Fibroblast of villous mesenchyme (primary cell): ENCODE measurements at regions not wholly inside any gene's neighbourhood (a gene's known extent, or its start where the extent isn't known, plus 50 kb on each side); places are given as distances from the start of the nearest gene placed in this dataset.

Source experiments
- DNase-seq: peaks from one replicate; pipeline ENCODE4 v3.0.0-alpha.2; 2010; ENCODE audit warnings: low read depth
- H3K4me3 ChIP-seq: 2 replicates; pipeline ENCODE4 v1.5.1; 2011; ENCODE audit warnings: low read depth, mild to moderate bottlenecking, low read length
- CTCF ChIP-seq: IDR thresholded peaks from 2 replicates; pipeline ENCODE4 v1.5.1; 2012; ENCODE audit warnings: low read depth, mild to moderate bottlenecking, low read length; ENCODE audit not compliant: insufficient read depth

DNA sequence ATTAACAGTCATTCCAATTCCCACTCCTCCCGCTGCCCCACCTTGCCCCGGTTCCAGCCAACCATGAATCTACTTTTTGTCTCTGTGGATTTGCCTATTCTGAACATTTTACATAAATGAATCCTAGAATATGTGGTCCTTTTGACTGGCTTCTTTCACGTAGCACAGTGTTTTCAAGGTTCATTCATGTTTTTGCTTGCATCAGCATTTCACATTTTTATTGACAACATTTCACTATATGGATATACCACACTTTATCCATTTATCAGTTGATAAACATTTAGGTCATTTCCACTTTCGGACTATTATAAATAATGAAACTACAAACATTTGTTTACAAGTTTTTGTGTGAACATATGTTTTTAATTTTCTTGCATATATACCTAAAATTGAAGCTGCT, 182.0 kb downstream of the ZNF248 start:
- no peak overlapping the region for H3K4me3 ChIP-seq
- DNase-seq = no peak
- no peak for TF ChIP-seq CTCF

- no peak for DNase-seq
- no peak overlapping the region for H3K4me3 ChIP-seq
- no peak for TF ChIP-seq CTCF
Observed at GRCh38 chr10:37671802-37672201, 185.6 kb downstream of the ZNF248 start.

- TF ChIP-seq CTCF = no peak
- no peak overlapping the region for H3K4me3 ChIP-seq
- no peak for DNase-seq
Observed at GRCh38 chr10:37667736-37668135, 189.7 kb downstream of the ZNF248 start.

DNA sequence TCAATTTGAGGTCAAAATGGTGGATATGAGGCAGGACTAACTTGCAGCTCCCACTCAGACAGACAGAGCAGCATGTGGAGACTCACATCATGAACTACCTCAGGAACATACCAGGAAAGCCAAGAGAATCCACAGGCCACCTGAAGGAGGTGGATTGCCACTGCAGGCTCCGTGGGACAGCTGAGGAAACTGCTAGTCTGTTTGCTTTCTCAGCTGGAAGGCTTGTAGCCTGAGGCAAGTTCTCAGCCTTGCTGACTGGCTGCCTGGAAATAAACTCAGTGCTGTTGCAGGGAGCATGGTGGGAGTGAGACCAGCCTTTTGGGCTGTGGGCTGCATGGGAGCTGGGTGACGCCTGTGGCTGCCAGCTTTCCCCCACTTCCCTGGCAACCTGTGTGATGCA, 202.9 kb downstream of the ZNF248 start:
- TF ChIP-seq CTCF = no peak
- H3K4me3 ChIP-seq = no peak overlapping the region
- DNase-seq = no peak

DNA sequence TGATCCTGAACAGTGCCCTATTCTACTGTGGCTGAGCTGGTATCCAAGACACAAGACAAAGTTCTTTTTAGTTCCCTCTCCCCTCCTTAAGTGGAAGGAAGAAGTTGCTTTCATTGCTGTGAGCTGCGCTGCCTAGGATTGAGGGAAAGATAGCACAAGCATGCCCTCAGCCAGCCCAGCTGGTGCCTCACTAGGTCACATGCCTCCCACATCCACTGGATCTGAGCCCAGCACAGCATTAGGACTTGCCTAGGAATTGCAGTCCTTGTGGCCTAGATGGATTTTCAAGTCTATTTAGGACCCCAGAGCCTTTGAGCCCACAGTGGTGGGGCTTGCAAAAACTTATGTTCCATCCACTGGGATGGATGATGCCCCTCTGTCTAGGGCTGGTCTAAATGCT, 214.2 kb downstream of the ZNF248 start:
- TF ChIP-seq CTCF = no peak
- no peak overlapping the region for H3K4me3 ChIP-seq
- DNase-seq = no peak

- no peak for DNase-seq
- H3K4me3 ChIP-seq = no peak overlapping the region
- no peak for TF ChIP-seq CTCF
Observed at GRCh38 chr10:37640301-37640700, 217.1 kb downstream of the ZNF248 start.

DNA sequence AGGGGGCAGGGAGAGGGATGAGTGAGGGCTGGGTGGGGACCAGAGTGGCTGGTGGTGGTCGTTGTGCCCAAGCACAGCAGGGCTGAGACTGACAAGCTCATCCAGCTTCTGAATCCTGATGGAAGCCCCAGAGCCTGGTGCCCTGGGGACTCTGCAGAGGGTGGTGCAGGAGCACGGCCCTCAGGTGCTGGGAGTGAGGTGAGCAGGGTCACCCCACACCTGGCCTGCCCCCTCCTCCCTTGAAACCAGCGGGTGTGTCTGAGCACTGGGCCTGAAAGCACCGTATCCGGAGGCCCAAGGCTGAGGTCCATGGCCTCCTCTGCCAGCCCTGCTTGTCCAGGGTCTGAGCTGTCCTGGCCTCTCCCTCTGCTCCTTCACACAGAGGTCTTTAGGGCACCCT, 218.2 kb downstream of the ZNF248 start:
- DNase-seq = no peak
- no peak overlapping the region for H3K4me3 ChIP-seq
- TF ChIP-seq CTCF = no peak
